ENCODE measurements at regions not wholly inside any gene's neighbourhood (a gene's known extent, or its start where the extent isn't known, plus 50 kb on each side); places are given as distances from the start of the nearest gene placed in this dataset.
A peak's percentile ranks its signal among the peaks of the same experiment; 100 is the strongest.

DNA sequence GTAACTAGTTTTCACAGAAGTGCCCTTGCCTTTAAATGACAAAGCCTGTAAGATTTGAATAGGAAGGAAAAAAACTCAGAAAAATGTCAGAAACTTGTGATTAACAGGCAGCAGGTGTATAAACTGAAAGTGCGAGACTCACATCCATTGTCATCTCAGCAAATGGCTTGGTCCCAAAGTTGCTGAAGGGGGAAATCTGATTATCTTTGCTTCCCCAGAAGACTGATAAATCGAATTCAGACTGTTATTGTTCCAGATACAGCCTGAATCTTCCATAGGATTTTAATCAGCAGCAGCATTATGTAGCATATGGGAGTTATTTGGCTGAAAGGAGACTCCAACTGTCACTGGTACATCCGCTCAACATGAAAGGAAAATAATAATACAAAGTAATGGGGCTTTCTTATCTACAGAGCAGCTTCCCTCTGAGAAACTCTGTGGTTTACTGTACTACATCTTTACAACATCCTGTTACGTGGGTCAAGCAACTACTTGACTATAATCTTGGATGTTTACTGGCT, 550.4 kb upstream of the CCDC54 start:
- peak; percentile 65 for DNase-seq (ENCODE audit: low read depth, low spot score)
- TF ChIP-seq, protein P1, sequence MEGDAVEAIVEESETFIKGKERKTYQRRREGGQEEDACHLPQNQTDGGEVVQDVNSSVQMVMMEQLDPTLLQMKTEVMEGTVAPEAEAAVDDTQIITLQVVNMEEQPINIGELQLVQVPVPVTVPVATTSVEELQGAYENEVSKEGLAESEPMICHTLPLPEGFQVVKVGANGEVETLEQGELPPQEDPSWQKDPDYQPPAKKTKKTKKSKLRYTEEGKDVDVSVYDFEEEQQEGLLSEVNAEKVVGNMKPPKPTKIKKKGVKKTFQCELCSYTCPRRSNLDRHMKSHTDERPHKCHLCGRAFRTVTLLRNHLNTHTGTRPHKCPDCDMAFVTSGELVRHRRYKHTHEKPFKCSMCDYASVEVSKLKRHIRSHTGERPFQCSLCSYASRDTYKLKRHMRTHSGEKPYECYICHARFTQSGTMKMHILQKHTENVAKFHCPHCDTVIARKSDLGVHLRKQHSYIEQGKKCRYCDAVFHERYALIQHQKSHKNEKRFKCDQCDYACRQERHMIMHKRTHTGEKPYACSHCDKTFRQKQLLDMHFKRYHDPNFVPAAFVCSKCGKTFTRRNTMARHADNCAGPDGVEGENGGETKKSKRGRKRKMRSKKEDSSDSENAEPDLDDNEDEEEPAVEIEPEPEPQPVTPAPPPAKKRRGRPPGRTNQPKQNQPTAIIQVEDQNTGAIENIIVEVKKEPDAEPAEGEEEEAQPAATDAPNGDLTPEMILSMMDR (IDR thresholded peaks at IDR 0.05; ENCODE audit: low read depth, low read length) = no peak
- in situ Hi-C loops (cut with HindIII; ENCODE audit: low sequenced_read_pairs) = no loop called here
- no peak overlapping the region for H3K4me3 ChIP-seq (ENCODE audit: low read depth, low read length)

DNA sequence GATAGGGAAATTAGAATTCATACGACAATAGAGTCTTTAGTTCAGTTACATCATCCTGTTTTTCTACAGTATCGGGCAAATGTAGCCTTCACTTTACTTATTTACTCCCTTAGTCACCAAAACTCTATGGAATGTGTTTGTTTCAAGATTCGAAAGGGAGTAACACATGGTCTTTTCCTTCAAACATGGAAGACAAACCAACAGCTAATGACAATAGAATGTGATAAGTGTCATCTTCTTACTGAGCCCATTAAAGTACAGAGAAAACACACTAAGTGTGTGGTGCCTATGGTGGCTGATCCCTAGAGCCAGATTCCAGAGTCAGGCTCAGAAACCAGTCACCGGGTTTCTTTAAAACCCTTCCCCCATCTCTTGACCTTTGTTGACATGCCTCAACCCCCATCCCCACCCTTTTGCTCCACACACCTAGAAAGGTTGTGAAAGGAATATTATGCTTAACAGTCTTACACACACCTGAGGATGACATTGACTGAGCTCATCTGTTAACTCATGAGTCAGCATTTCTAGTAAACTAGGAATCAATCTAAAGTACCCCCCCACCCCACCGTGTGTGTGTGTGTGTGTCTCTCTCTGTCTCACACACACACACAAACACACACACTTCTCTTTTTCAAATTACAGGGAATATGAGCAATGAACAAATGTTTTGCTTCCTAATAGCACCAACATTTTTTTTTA, 549.6 kb upstream of the CCDC54 start:
- H3K4me3 ChIP-seq (ENCODE audit: low read depth, low read length) = no peak overlapping the region
- no peak for DNase-seq (ENCODE audit: low read depth, low spot score)
- TF ChIP-seq, protein P1 (IDR thresholded peaks at IDR 0.05; ENCODE audit: low read depth, low read length) = no peak
- in situ Hi-C loops (cut with HindIII; ENCODE audit: low sequenced_read_pairs) = no loop called here

DNA sequence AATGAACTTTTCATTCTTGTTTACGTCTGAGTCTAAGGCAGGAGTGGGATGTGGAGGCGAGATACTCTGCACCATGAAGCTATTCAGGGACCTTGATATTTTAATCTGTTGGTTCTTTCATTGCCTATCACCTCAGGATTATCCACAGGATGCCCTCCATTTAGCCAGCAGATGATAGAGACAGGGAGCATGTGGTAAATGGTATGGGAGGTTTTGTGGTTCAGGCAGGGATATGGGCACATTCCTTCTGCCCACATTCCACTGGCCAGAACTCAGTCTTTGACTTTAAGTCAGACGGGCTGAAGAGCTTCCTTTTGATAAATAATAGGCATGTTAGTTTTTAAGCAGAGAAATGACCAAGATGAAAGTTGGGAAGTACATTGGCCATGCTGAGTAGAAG, 548.0 kb upstream of the CCDC54 start:
- DNase-seq (ENCODE audit: low read depth, low spot score) = peak; percentile 56
- TF ChIP-seq, protein P1 (IDR thresholded peaks at IDR 0.05; ENCODE audit: low read depth, low read length) = no peak
- no peak overlapping the region for H3K4me3 ChIP-seq (ENCODE audit: low read depth, low read length)
- in situ Hi-C loops (cut with HindIII; ENCODE audit: low sequenced_read_pairs) = no loop called here

DNA sequence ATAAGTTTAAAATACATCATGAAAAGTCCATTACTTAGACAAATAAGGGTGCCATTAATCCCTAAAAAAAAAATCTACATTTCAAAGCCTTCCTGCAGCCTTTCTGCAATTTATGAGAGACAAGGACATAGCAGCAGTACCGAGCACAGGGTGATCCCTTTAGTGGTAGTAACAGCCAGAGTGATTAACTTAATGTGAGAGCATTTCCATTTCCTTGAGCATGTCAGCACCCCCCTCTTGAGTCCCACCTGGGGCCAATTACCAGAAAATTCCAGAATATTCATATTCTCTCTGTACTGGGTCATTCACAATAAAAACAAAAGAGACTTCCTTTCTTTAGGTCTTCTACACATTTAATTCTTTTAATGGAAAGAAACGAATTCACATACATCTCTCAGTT, 546.9 kb upstream of the CCDC54 start:
- H3K4me3 ChIP-seq (ENCODE audit: low read depth, low read length) = no peak overlapping the region
- no peak for DNase-seq (ENCODE audit: low read depth, low spot score)
- TF ChIP-seq, protein P1 (IDR thresholded peaks at IDR 0.05; ENCODE audit: low read depth, low read length) = no peak
- in situ Hi-C loops (cut with HindIII; ENCODE audit: low sequenced_read_pairs) = no loop called here

DNA sequence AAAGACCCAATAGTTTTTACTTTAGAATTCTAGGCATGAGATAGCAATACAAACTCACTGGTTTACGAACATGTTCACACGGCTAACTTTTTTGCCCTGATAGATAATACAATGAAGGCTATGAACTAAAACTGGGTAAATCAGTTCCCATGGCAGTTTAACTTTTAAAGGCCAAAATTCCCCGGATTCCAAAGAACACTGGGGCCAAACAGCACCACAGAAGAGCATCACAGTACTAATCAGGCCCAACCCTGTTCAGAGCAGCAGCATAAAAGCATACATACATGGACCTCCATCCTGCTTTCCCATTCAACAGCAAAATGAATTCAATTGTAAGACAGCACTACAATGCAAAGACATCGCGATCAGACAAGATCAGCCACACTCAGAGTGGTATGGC, 540.3 kb upstream of the CCDC54 start:
- no peak for DNase-seq (ENCODE audit: low read depth, low spot score)
- no peak overlapping the region for H3K4me3 ChIP-seq (ENCODE audit: low read depth, low read length)
- TF ChIP-seq, protein P1 (IDR thresholded peaks at IDR 0.05; ENCODE audit: low read depth, low read length) = no peak
- in situ Hi-C loops (cut with HindIII; ENCODE audit: low sequenced_read_pairs) = no loop called here

DNA sequence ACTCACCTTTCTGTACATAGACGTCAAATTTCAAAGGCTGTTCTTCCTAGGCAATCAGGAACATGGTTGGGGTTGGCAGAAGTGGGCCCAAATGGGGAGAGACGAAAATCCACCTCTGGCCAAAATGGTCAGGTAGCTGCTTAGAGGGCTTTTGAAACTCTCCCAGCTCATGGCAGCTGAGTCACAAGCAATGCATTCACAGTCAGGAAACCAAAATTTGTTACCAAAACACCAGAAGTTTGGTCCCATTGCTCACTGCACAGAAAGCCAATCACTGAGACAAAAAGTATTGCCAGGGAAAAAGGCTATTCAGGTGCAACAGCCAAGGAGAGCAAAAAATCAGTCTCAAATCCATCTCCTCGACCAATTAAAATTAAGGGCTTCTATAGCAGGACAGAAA, 539.6 kb upstream of the CCDC54 start:
- no peak overlapping the region for H3K4me3 ChIP-seq (ENCODE audit: low read depth, low read length)
- DNase-seq (ENCODE audit: low read depth, low spot score) = no peak
- TF ChIP-seq, protein P1 (IDR thresholded peaks at IDR 0.05; ENCODE audit: low read depth, low read length) = no peak
- in situ Hi-C loops (cut with HindIII; ENCODE audit: low sequenced_read_pairs) = no loop called here
